K562 (cell line): ENCODE measurements at regions not wholly inside any gene's neighbourhood (a gene's known extent, or its start where the extent isn't known, plus 50 kb on each side); places are given as distances from the start of the nearest gene placed in this dataset.

Experiments used
- ATF1 ChIP-seq, 2 experiments: fragments of 450-650 bp in 1 of 2; IDR thresholded peaks; 2 replicates each; pipeline ENCODE4 v1.6.1; 2016; ENCODE audit warnings: missing compliant biosample characterization in 1 of 2, missing genetic modification characterization in 1 of 2
- BCL6 ChIP-seq: fragments of 250-450 bp; sonication (Bioruptor Pico); IDR thresholded peaks from 2 replicates; pipeline ENCODE4 v1.4.0; 2020
- CTCF ChIP-seq, 3 experiments: IDR thresholded peaks in 2 of 3; conservative IDR thresholded peaks in 1 of 3; 2 replicates each; pipeline ENCODE4 v1.5.1; 2011 to 2012; ENCODE audit warnings: low read length in 3 of 3, mild to moderate bottlenecking in 3 of 3, control low read depth in 2 of 3, improper control_type of control experiment in 1 of 3, inconsistent platforms in 1 of 3, low read depth in 1 of 3, mixed read lengths in 1 of 3, moderate library complexity in 1 of 3; ENCODE audit not compliant: insufficient read depth in 2 of 3
- E2F4 ChIP-seq: sonication (generic); formaldehyde crosslinking; IDR thresholded peaks from 2 replicates; pipeline ENCODE4 v1.8.0; 2022; ENCODE audit warnings: mild to moderate bottlenecking, low read depth, missing genetic modification reagents
- E2F6 ChIP-seq, 2 experiments: IDR thresholded peaks; 2 replicates each; pipeline ENCODE4 v1.6.1; 2011; ENCODE audit warnings: borderline replicate concordance in 1 of 2, control low read depth in 1 of 2, low read depth in 1 of 2, low read length in 1 of 2, mild to moderate bottlenecking in 1 of 2, mixed read lengths in 1 of 2, moderate library complexity in 1 of 2; ENCODE audit not compliant: insufficient read depth in 1 of 2, insufficient read length in 1 of 2, poor library complexity in 1 of 2, severe bottlenecking in 1 of 2; ENCODE audit errors: extremely low read depth in 1 of 2
- FOXM1 ChIP-seq, 2 experiments: fragments of 450-650 bp in 1 of 2; sonication (generic) in 1 of 2; formaldehyde crosslinking in 1 of 2; IDR thresholded peaks; 2 replicates each; pipeline versions ENCODE4 v1.6.1 to v1.9.0; 2017 to 2022; ENCODE audit warnings: low read depth in 2 of 2, mild to moderate bottlenecking in 2 of 2, missing genetic modification reagents in 1 of 2, moderate library complexity in 1 of 2
- GABPB1 ChIP-seq: sonication (generic); formaldehyde crosslinking; IDR thresholded peaks from 2 replicates; pipeline ENCODE4 v1.8.0; 2022; ENCODE audit warnings: mild to moderate bottlenecking, missing genetic modification reagents
- KDM1A ChIP-seq, 2 experiments: fragments of 450-650 bp; IDR thresholded peaks; 2 replicates each; pipeline ENCODE4 v1.6.1; 2016; ENCODE audit warnings: mild to moderate bottlenecking in 2 of 2
- NRF1 ChIP-seq, 2 experiments: fragments of 450-650 bp; IDR thresholded peaks in 1 of 2; conservative IDR thresholded peaks in 1 of 2; 2 replicates each; pipeline ENCODE4 v1.6.1; 2014; ENCODE audit warnings: mild to moderate bottlenecking in 2 of 2
- SIN3A ChIP-seq, 2 experiments: fragments of 150-350 bp in 1 of 2; IDR thresholded peaks; 2 replicates each; pipeline ENCODE4 v1.6.1; 2011 to 2016; ENCODE audit warnings: borderline replicate concordance in 2 of 2, low read depth in 2 of 2, low read length in 2 of 2, mild to moderate bottlenecking in 2 of 2, moderate library complexity in 2 of 2; ENCODE audit not compliant: control insufficient read depth in 1 of 2
- SMAD3 ChIP-seq: fragments of 450-650 bp; formaldehyde crosslinking; conservative IDR thresholded peaks from 2 replicates; pipeline ENCODE4 v1.4.0; 2020; ENCODE audit warnings: mild to moderate bottlenecking
- TAF7 ChIP-seq: fragments of 450-650 bp; IDR thresholded peaks from 2 replicates; pipeline ENCODE4 v1.6.1; 2016; ENCODE audit warnings: missing genetic modification characterization, missing compliant biosample characterization
- TCF7 ChIP-seq: sonication (generic); IDR thresholded peaks from 2 replicates; pipeline ENCODE4 v1.6.1; 2016; ENCODE audit warnings: antibody characterized with exemption, borderline replicate concordance
- ZNF217 ChIP-seq: sonication (generic); formaldehyde crosslinking; IDR thresholded peaks from 2 replicates; pipeline ENCODE4 v1.8.0; 2022; ENCODE audit warnings: mild to moderate bottlenecking, missing genetic modification reagents

GRCh38 chr4:176886135-176886534, 93.4 kb upstream of the VEGFC start:
- TF ChIP-seq BCL6 (no peak), TAF7 (tag) (no peak), E2F6 (IDR thresholded peaks at IDR 0.05; ENCODE audit: borderline replicate concordance in 1 of 2, extremely low read depth in 1 of 2, insufficient read depth in 1 of 2, insufficient read length in 1 of 2, low read depth in 1 of 2, low read length in 1 of 2, poor library complexity in 1 of 2, severe bottlenecking in 1 of 2) (no peak), ATF1 (CRISPR knock-in tag; IDR thresholded peaks at IDR 0.05) (no peak), ATF1 (tag; IDR thresholded peaks at IDR 0.05) (no peak), ZNF217 (CRISPR knock-in tag) (no peak), KDM1A (IDR thresholded peaks at IDR 0.05) (no peak), SIN3A (IDR thresholded peaks at IDR 0.05; ENCODE audit: borderline replicate concordance in 2 of 2, control insufficient read depth in 1 of 2, low read depth in 2 of 2, low read length in 2 of 2) (no peak), GABPB1 (CRISPR knock-in tag) (no peak), CTCF (IDR thresholded peaks at IDR 0.05 in 2 of 3, conservative IDR thresholded peaks at IDR 0.05 in 1 of 3; ENCODE audit: insufficient read depth in 2 of 3, low read depth in 1 of 3, low read length in 3 of 3) (no peak), NRF1 (conservative IDR thresholded peaks at IDR 0.05 in 1 of 2, IDR thresholded peaks at IDR 0.05 in 1 of 2) (no peak), SMAD3 (CRISPR knock-in tag) (no peak), FOXM1 (IDR thresholded peaks at IDR 0.05; ENCODE audit: low read depth) (no peak), FOXM1 (CRISPR knock-in tag; IDR thresholded peaks at IDR 0.05; ENCODE audit: low read depth) (no peak), E2F4 (no peak), TCF7 (no peak)
